Rectal smooth muscle tissue (tissue), 1 donor: ENCODE measurements at regions not wholly inside any gene's neighbourhood (a gene's known extent, or its start where the extent isn't known, plus 50 kb on each side); places are given as distances from the start of the nearest gene placed in this dataset.

Source experiments
- H3K27ac ChIP-seq: one replicate; pipeline ENCODE4 v1.7.0; 2013; ENCODE audit warnings: low read depth, low read length, inconsistent platforms
- H3K27me3 ChIP-seq: one replicate; pipeline ENCODE4 v1.7.0; 2013; ENCODE audit warnings: low read length; ENCODE audit not compliant: control insufficient read depth, insufficient read depth
- H3K36me3 ChIP-seq: one replicate; pipeline ENCODE4 v1.7.0; 2013; ENCODE audit warnings: low read length; ENCODE audit not compliant: control insufficient read depth, insufficient read depth
- H3K4me1 ChIP-seq: one replicate; pipeline ENCODE4 v1.7.0; 2013; ENCODE audit warnings: low read length; ENCODE audit not compliant: control insufficient read depth, insufficient read depth
- H3K4me3 ChIP-seq: one replicate; pipeline ENCODE4 v1.7.0; 2013; ENCODE audit warnings: low read length
- H3K9ac ChIP-seq: one replicate; pipeline ENCODE4 v1.7.0; 2013; ENCODE audit warnings: low read length

DNA sequence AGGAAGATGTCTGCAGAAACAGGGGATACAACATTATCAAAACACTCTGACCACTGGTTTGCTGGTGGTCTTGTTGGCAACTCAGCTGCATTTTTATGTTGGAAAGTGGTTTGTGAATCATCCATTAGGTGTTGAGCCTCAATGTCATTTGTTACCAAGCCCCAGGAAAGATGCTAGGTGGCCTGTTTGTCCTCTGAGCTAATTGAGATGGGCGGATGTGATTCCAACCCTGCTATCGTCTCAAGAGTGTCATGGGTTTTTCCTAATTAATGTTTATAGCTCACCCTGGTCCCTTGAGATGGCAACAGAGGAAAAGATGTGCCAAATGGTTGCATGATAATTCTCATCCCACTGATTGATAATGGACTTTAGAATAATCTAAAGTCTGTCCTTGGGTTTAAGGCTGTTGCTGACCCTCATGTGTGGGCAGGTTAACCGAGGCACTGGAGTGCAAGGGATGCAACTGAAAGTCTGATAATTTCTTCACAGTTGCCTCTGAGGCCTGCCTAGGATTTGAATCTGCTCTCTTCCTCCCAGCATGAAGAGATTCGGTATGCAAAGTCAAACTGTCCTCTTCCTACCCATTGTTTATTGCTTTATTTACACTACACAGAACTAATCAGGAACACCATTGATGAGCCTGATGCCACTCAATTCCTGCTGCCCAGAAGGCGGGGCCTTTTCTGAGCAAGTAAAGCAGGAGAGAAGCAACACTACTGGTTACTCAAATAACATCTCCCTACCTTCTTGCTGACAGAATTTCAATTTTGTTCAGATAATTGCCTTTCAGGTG is 166.2 kb upstream of the TBC1D5 start:
- Histone ChIP-seq H3K4me3 (no peak overlapping the region), H3K4me1 (no peaks in the 10 kb centered on the region), H3K36me3 (no peaks in the 10 kb centered on the region), H3K27ac (no peak overlapping the region), H3K27me3 (no peaks in the 10 kb centered on the region), H3K9ac (no peak overlapping the region)

- no peaks in the 10 kb centered on the region for H3K36me3 ChIP-seq
- H3K27ac ChIP-seq, result no peak overlapping the region
- no peak overlapping the region for H3K9ac ChIP-seq
- no peak overlapping the region for H3K4me3 ChIP-seq
- no peaks in the 10 kb centered on the region for H3K4me1 ChIP-seq
- no peaks in the 10 kb centered on the region for H3K27me3 ChIP-seq
These were observed 163.6 kb upstream of the TBC1D5 start for GRCh38 chr3:17905996-17906395.

- H3K27me3 ChIP-seq, result no peaks in the 10 kb centered on the region
- H3K27ac ChIP-seq, result no peak overlapping the region
- H3K9ac ChIP-seq, result no peak overlapping the region
- no peaks in the 10 kb centered on the region for H3K4me1 ChIP-seq
- no peaks in the 10 kb centered on the region for H3K36me3 ChIP-seq
- no peak overlapping the region for H3K4me3 ChIP-seq
These were observed 159.5 kb upstream of the TBC1D5 start for GRCh38 chr3:17901893-17902292.

DNA sequence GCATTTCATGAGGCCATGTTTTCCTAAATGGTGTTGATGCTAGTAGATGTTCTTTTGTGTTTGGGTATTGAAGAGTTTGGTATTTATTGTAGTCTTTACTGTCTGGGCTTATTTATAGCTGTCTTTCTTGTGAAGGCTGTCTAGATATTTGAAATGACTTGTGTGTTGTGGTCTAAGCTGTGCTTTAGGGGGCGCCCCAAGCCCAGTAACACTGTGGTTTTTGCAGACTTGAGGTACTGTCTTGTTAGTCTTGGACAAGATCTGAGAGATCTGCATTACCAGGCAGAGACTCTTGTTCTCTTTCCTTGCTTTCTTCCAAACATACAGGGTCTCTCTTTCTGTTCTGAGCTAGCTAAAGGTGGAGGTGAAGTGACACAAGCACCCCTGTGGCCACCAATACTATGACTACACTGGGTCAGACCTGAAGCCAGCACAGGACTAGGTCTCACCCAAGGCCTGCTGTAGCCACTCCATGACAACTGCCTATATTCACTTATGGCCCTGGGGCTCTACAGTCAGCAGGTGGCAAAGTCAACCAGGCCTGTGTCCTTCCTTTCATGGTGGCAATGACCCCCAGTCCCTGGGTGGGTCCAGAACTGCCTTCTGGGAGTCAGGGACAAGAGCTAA is 152.1 kb upstream of the TBC1D5 start:
- Histone ChIP-seq H3K27ac (no peak overlapping the region), H3K27me3 (no peaks in the 10 kb centered on the region), H3K36me3 (no peaks in the 10 kb centered on the region), H3K4me3 (no peak overlapping the region), H3K9ac (no peak overlapping the region), H3K4me1 (no peaks in the 10 kb centered on the region)

GRCh38 chr3:17891139-17891856 is 148.9 kb upstream of the TBC1D5 start:
- Histone ChIP-seq H3K4me3 (no peak overlapping the region), H3K36me3 (no peaks in the 10 kb centered on the region), H3K4me1 (no peaks in the 10 kb centered on the region), H3K9ac (no peak overlapping the region), H3K27ac (no peak overlapping the region), H3K27me3 (no peaks in the 10 kb centered on the region)

- H3K27ac ChIP-seq, result no peak overlapping the region
- H3K4me1 ChIP-seq, result no peaks in the 10 kb centered on the region
- no peak overlapping the region for H3K4me3 ChIP-seq
- no peaks in the 10 kb centered on the region for H3K36me3 ChIP-seq
- no peak overlapping the region for H3K9ac ChIP-seq
- H3K27me3 ChIP-seq, result no peaks in the 10 kb centered on the region
These were observed 143.6 kb upstream of the TBC1D5 start for GRCh38 chr3:17885986-17886385.

DNA sequence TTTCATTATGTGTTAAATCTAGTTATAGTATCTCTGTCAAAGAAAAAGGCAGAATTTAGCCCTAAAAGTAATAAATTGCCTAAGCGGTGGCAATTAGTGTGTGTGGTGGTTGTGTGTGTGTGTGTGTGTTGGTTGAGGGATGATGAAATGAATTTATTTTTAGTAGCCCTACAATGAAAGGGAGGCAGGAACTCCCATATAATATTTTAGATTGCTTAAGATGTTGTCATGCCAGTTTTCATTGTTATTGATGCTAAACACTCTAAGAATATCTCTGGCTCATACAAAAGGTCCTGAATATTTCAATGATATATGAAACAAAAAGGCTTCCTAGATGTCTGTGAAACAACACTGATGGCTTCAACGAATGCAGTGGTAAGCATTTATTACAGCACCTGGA is 140.6 kb upstream of the TBC1D5 start:
- H3K9ac ChIP-seq, result no peak overlapping the region
- H3K4me3 ChIP-seq, result no peak overlapping the region
- H3K27me3 ChIP-seq, result no peaks in the 10 kb centered on the region
- H3K36me3 ChIP-seq, result no peaks in the 10 kb centered on the region
- H3K27ac ChIP-seq, result no peak overlapping the region
- H3K4me1 ChIP-seq, result no peaks in the 10 kb centered on the region

DNA sequence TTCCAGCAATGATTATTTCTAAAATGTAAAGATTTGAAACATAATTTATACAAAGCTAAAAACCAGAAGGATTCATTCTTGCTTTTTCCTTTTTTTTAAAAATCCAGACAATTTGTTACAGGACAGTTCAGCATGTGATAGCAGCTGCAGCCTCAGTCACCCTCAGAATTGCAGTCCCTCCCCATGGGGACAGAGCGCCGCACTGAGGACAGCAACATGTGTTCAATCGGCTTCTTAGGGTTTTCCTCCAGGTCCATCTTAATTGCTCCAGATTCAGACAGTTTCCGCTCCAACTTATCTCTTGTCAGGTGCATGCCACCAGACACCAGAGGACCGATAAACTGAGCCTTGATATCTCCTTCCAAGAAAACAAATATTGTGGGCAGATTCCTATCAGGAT is 134.9 kb upstream of the TBC1D5 start:
- Histone ChIP-seq H3K4me3 (no peak overlapping the region), H3K36me3 (no peaks in the 10 kb centered on the region), H3K27ac (no peak overlapping the region), H3K4me1 (no peaks in the 10 kb centered on the region), H3K9ac (no peak overlapping the region), H3K27me3 (no peaks in the 10 kb centered on the region)

DNA sequence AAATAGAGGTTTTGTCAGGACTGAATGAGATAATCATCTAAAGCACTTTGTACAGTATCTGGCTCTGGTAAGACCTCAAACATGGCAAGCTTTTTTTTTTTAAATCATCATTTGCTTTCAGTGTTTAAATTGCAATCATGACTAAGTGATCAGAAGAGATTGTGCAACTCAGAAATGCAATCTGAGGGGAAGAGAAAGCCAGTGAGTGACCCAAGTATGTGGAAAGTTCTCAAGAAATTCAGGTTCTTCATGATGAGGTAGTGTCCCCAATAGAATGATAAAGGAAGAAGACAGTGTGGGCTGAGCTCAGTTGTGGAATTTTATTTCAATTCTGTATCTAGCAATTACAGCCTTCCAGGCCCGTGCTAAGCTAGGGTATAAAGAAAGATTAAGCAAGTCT is 132.2 kb upstream of the TBC1D5 start:
- Histone ChIP-seq H3K27ac (no peak overlapping the region), H3K4me1 (no peaks in the 10 kb centered on the region), H3K9ac (no peak overlapping the region), H3K36me3 (no peaks in the 10 kb centered on the region), H3K4me3 (no peak overlapping the region), H3K27me3 (no peaks in the 10 kb centered on the region)

DNA sequence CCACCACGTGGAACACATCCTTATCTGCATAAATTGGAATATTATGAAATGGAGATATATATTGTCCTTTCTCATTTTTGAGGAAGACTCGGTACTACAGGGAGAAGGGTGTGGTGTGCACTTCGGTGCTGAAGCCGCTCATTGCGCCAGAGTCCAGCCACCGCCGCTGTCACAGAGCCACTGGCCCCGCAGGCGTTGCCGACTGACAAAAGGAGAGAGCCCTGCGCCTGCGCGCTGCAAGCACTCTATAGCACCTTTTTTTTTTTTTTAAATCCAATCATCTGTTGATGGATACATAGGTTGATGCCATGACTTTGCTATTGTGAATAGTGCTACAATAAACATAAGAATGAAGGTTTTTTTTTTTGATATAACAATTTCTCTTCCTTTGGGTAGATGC is 130.0 kb upstream of the TBC1D5 start:
- H3K27ac ChIP-seq, result no peak overlapping the region
- no peaks in the 10 kb centered on the region for H3K36me3 ChIP-seq
- no peaks in the 10 kb centered on the region for H3K4me1 ChIP-seq
- no peak overlapping the region for H3K9ac ChIP-seq
- H3K4me3 ChIP-seq, result no peak overlapping the region
- H3K27me3 ChIP-seq, result no peaks in the 10 kb centered on the region

DNA sequence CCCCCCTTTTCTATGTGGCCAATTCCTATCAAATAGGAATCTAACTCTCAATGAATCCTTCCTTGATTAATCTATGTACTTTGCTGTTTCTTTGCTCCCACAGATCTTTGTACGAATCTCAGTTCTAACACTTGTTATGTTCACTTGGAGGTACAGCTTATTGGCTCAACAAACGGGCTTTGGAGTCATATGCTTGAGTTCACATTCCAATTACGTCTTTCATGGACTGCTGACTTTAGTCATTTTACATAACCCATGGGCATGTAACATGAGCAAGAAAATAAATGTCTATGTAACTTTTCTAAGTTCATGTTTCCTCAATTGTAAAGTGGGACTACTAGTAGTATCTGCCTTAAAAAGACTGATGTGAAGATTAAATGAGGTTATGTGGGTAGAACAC is 123.2 kb upstream of the TBC1D5 start:
- H3K9ac ChIP-seq, result no peak overlapping the region
- no peak overlapping the region for H3K4me3 ChIP-seq
- no peaks in the 10 kb centered on the region for H3K27me3 ChIP-seq
- no peak overlapping the region for H3K27ac ChIP-seq
- H3K4me1 ChIP-seq, result no peaks in the 10 kb centered on the region
- no peaks in the 10 kb centered on the region for H3K36me3 ChIP-seq

DNA sequence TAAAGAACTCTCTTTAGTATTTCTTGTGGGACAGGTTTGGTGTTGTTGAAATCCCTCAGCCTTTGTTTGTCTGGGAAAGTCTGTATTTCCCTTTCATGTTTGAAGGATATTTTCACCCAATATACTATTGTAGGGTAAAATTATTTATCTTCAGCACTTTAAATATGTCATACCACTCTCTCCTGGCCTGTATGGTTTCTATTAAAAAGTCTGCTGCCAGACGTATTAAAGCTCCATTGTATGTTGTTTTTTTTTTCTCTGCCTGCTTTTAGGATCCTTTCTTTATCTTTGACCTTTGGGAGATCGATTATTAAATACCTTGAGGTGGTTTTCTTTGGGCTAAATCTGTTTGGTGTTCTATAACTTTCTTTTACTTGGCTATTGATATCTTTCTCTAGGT is 119.0 kb upstream of the TBC1D5 start:
- no peaks in the 10 kb centered on the region for H3K27me3 ChIP-seq
- H3K36me3 ChIP-seq, result no peaks in the 10 kb centered on the region
- no peak overlapping the region for H3K27ac ChIP-seq

More for the DNA sequence above, 119.0 kb upstream of the TBC1D5 start:
- no peak overlapping the region for H3K4me3 ChIP-seq
- no peak overlapping the region for H3K9ac ChIP-seq
- H3K4me1 ChIP-seq, result no peaks in the 10 kb centered on the region
